Glutamatergic neuron (in vitro differentiated cells): ENCODE measurements at regions not wholly inside any gene's neighbourhood (a gene's known extent, or its start where the extent isn't known, plus 50 kb on each side); places are given as distances from the start of the nearest gene placed in this dataset.

Experiments
- DNase-seq: peaks from one replicate; pipeline ENCODE4 v3.0.0; 2022
- H3K27ac Mint-ChIP-seq: one replicate; pipeline ENCODE4 v1.8.0; 2020; ENCODE audit warnings: mild to moderate bottlenecking, mixed read lengths, inconsistent platforms; ENCODE audit not compliant: unreplicated experiment
- H3K27me3 Mint-ChIP-seq: one replicate; pipeline ENCODE4 v1.8.0; 2020; ENCODE audit warnings: mild to moderate bottlenecking, moderate library complexity, mixed read lengths, inconsistent platforms; ENCODE audit not compliant: unreplicated experiment
- H3K36me3 Mint-ChIP-seq: one replicate; pipeline ENCODE4 v1.8.0; 2020; ENCODE audit warnings: mild to moderate bottlenecking, mixed read lengths, inconsistent platforms; ENCODE audit not compliant: unreplicated experiment
- H3K4me1 Mint-ChIP-seq: one replicate; pipeline ENCODE4 v1.8.0; 2020; ENCODE audit warnings: mild to moderate bottlenecking, low read depth, mixed read lengths, inconsistent platforms; ENCODE audit not compliant: unreplicated experiment
- H3K4me3 Mint-ChIP-seq: one replicate; pipeline ENCODE4 v1.8.0; 2020; ENCODE audit warnings: mild to moderate bottlenecking, mixed read lengths, inconsistent platforms; ENCODE audit not compliant: unreplicated experiment
- H3K9me3 Mint-ChIP-seq: one replicate; pipeline ENCODE4 v1.8.0; 2020; ENCODE audit warnings: mild to moderate bottlenecking, moderate library complexity, mixed read lengths, inconsistent platforms; ENCODE audit not compliant: unreplicated experiment
- TF ChIP-seq, protein P1 (sequence below): fragments of 200-600 bp; sonication (generic); IDR thresholded peaks from one replicate; pipeline ENCODE4 v1.5.0; 2021; ENCODE audit not compliant: partially characterized antibody, unreplicated experiment

DNA sequence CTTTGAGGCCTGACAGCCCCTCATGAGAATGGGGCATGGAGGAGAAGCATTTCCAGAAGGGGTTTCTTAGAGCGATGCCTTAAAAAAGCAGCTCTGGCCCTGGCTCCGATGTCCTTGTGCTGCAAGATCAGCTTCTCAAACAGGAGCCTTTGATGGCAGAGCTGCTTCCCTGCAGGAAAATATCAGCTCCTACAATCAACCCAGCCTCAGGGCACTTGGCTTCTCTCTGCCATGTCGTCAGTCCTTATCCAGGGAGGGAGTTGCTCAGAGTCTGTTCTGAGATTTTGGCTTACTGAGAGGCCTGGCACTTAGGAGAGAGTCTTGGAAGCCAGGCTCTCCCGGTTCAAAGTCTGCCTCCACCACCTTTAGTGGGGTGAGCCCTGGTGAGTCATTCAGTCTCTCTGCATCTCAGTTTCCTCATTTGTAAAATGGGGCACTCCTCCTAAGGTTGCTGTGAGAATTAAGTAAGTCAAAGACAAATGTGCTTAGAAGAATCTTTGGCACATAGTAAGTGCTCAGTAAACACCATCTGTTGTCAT is 184.4 kb downstream of the HAPSTR1 start:
- H3K36me3 Mint-ChIP-seq, result no peaks in the 10 kb centered on the region
- H3K4me3 Mint-ChIP-seq, result no peak overlapping the region
- TF ChIP-seq, protein P1, sequence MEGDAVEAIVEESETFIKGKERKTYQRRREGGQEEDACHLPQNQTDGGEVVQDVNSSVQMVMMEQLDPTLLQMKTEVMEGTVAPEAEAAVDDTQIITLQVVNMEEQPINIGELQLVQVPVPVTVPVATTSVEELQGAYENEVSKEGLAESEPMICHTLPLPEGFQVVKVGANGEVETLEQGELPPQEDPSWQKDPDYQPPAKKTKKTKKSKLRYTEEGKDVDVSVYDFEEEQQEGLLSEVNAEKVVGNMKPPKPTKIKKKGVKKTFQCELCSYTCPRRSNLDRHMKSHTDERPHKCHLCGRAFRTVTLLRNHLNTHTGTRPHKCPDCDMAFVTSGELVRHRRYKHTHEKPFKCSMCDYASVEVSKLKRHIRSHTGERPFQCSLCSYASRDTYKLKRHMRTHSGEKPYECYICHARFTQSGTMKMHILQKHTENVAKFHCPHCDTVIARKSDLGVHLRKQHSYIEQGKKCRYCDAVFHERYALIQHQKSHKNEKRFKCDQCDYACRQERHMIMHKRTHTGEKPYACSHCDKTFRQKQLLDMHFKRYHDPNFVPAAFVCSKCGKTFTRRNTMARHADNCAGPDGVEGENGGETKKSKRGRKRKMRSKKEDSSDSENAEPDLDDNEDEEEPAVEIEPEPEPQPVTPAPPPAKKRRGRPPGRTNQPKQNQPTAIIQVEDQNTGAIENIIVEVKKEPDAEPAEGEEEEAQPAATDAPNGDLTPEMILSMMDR, result no peak
- H3K27me3 Mint-ChIP-seq, result peaks cover 5% of the 10 kb centered on the region
- DNase-seq, result no peak
- H3K4me1 Mint-ChIP-seq, result no peaks in the 10 kb centered on the region
- H3K9me3 Mint-ChIP-seq, result no peaks in the 10 kb centered on the region
- H3K27ac Mint-ChIP-seq, result no peak overlapping the region

DNA sequence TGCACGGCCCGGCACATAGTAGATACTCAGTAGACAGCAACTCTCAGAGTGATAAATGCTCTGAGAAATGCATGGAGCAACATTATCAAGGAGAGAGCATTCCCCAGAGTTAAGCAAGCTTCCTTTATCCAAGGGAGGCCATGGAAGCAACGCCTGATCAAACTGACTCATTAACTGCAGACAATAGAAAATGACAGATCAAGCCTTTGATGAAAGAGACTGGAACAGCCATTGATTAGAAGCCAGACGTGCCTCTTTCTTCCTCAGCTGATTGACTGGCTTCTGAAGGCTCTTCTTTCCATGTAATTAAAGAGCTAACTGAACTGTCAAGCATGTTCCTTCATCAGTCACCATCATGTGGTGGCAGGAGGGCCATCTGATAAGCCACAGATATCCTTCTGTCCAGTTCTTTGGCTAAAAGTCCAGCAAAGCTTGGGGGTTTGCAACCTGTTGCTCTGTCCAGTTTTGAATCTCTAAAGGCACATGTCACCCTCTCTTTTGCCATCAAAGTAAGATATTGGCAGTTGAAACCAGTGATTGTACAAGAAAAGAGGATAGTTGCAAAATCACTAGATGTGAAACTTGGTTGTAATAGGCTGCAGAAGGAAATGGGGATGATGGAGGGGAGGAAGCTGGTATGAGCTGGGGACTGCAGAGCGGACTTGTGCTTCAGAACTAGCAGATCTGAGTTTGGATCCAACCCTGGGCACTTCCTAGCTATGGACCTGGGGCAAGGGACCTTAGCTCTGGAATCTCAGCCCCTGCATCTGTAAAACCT is 188.0 kb downstream of the HAPSTR1 start:
- no peak overlapping the region for H3K27ac Mint-ChIP-seq

DNA sequence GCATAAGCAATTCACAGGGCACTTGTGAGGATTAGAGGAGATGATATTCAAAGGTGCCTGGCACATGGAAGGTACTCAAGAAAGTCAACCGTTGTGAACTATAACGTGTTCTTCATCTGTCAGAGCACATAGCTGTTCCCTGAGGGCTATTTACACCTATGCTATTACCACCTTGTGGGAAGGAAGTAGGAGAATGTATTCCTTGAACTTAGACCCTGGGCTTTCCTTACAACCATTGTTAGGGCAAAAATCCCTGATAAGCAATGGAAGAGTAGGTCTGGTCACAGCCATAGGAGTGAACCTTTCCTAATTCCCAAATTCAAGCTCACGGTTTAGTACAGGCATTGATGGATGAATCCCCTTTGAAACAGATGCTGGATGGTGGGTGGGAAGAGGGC is 188.6 kb downstream of the HAPSTR1 start:
- Mint-ChIP-seq H3K4me3 (no peak overlapping the region), H3K4me1 (no peaks in the 10 kb centered on the region), H3K27me3 (peaks cover 2% of the 10 kb centered on the region), H3K27ac (no peak overlapping the region), H3K36me3 (no peaks in the 10 kb centered on the region), H3K9me3 (no peaks in the 10 kb centered on the region)
- no peak for DNase-seq
- TF ChIP-seq, protein P1, result no peak

More for the DNA sequence above, 188.0 kb downstream of the HAPSTR1 start:
- H3K4me1 Mint-ChIP-seq, result no peaks in the 10 kb centered on the region
- TF ChIP-seq, protein P1, result no peak
- no peak overlapping the region for H3K4me3 Mint-ChIP-seq
- no peaks in the 10 kb centered on the region for H3K9me3 Mint-ChIP-seq
- H3K27me3 Mint-ChIP-seq, result peaks cover 2% of the 10 kb centered on the region
- no peaks in the 10 kb centered on the region for H3K36me3 Mint-ChIP-seq
- DNase-seq, result no peak

DNA sequence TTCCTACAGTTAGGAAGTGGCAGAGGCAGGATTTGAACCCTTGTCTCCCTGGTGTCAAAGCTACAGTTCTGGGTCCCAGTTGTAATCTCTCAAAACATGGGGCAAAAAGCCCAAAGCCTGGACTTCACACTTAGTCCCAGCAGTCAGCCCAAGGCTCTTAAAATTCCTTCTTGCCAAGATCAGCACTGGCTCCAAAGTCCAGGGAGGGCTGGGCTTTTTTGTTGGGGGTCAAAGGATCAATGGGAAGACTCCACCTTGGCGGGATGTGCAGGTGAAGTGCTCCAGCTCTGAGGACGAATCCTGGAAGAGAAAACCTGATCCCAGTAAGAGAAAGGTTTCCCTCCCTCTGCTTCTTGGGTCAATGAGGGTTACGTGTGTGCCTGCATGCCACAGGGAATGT is 195.5 kb downstream of the HAPSTR1 start:
- H3K9me3 Mint-ChIP-seq, result peaks cover 2% of the 10 kb centered on the region
- H3K4me3 Mint-ChIP-seq, result no peak overlapping the region
- no peak for DNase-seq
- TF ChIP-seq, protein P1, result no peak
- H3K27me3 Mint-ChIP-seq, result peaks cover 5% of the 10 kb centered on the region
- H3K4me1 Mint-ChIP-seq, result no peaks in the 10 kb centered on the region
- peaks cover 4% of the 10 kb centered on the region for H3K36me3 Mint-ChIP-seq
- H3K27ac Mint-ChIP-seq, result no peak overlapping the region

DNA sequence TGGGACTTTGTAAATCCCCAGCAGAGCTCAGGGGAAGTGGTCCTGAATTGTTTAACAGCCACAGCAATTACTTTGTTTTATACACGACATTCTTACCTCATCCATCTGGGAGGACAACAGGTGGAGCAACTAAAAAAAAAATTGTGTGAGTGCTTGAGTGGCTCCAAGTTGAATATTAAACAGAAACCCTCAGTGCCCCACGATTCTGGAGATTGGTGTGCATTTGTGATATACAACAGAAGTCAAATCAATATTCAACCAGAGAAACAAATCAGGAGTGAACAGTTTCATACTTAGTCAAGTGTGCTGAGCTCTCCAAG is 204.8 kb downstream of the HAPSTR1 start:
- H3K4me1 Mint-ChIP-seq, result peaks cover 3% of the 10 kb centered on the region
- H3K4me3 Mint-ChIP-seq, result no peak overlapping the region
- no peaks in the 10 kb centered on the region for H3K9me3 Mint-ChIP-seq
- H3K27me3 Mint-ChIP-seq, result no peaks in the 10 kb centered on the region
- no peaks in the 10 kb centered on the region for H3K36me3 Mint-ChIP-seq
- no peak for DNase-seq
- no peak overlapping the region for H3K27ac Mint-ChIP-seq
- TF ChIP-seq, protein P1, result no peak
